Islet precursor cell (in vitro differentiated cells): ENCODE measurements at regions not wholly inside any gene's neighbourhood (a gene's known extent, or its start where the extent isn't known, plus 50 kb on each side); places are given as distances from the start of the nearest gene placed in this dataset.
A peak's percentile ranks its signal among the peaks of the same experiment; 100 is the strongest.
"Not testable (repeated sequence)": the region's sequence is repeated elsewhere in the genome, so short reads cannot be mapped to it uniquely, and the experiment has no call there.

Experiments
- DNase-seq: peaks from one replicate; pipeline ENCODE4 v3.0.0-alpha.2; 2018

DNA sequence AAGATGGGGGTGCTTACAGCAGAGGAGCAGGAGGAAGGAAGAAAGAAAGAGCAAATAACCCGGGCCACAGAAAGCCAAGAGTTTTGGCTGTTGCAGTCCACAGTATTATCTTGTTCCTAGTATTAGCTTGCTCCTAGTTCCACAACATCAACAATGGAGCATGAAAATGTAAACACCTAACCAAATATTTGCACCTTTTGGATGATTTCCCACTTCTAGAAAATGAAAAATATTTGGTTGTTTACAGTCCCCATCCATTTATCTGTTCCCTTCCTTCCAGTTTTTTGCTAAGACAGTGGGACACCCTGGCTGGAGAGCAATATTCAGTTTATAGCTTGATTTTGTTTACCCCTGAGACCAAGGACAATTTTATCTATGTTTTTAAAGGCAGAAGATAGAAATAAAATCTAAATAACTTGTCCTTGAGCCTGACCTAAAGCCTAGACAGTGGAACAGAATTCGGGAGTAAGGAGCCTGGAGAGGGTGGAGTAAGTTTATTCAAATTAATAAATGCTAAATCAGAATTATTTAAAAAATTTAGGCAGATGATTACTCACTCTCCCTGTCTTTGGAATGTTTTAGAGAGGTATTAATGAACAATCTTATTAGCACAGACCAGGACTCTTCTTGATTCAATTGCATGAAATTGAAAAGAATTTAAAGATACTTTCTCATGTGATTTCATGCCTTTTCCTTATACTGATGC, 51.6 kb downstream of the RESF1 start:
- DNase-seq = no peak

DNA sequence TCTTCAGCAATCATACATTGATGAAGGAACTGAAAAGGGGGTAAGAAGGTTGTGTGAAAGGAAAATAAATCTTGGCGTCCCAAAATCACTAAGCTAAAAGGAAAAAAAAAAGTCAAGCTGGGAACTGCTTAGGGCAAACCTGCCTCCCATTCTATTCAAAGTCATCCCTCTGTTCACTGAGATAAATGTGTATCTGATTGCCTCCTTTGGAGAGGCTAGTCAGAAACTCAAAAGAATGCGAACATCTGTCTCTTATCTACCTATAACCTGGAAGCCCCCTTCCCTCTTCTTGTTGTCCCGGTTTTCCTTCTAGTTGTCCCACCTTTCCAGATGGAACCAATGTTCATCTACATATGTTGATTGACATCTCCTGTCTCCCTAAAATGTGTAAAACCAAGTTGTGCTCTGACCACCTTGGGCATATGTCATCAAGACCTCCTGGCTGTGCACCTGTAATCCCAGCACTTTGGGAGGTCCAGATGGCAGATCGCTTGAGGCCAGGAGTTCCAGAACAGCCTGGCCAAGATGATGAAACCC, 53.1 kb downstream of the RESF1 start:
- no peak for DNase-seq

DNA sequence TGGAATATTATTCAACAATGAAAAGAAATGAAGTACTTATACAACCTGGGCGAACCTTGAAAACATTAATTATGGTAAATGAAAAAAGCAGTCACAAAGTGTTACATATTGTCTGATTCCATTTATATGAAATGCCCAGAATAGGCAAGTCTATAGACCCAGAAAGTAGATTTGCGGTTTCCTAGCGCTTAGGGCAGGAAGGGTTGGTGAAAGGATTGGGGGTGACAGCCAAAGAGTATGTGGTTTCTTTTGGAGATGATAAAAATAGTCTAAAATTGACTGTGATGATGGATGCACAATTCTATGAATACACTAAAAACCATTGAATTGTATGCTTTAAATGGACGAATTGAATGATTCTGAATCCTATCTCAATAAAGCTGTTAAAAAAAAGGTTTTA, 55.8 kb downstream of the RESF1 start:
- DNase-seq = no peak

DNA sequence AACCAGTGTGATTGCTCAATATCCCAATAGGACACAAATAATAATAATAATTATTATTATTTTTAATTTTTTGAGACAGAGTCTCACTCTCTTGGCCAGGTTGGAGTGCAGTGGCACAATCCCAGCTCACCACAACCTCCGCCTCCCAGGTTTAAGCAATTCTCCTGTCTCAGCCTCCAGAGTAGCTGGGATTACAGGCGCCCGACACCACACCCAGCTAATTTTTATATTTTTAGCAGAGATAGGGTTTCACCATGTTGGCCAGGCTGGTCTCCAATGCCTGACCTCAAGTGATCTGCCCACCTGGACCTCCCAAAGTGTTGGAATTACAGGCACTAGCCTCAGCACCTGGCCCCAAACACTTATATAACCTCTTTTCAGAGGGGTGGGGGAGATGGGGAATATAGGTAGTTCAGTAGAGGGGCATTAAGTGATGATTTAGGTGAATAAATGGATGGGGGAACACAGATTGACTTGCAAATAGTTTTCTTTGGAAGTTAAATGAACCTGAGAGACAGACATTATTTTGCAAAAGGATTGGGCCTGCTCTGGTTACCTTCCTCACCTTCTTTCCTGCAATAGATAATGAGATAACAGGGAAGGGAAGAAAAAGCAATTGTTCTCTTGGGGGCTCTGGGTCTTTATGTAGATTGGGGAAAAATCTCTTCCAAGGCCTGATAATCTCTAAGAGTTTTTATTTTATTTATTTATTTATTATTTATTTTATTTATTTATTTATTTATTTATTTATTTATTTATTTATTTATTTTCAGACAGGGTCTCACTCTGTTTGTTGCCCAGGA, 57.7 kb downstream of the RESF1 start:
- DNase-seq = no peak

DNA sequence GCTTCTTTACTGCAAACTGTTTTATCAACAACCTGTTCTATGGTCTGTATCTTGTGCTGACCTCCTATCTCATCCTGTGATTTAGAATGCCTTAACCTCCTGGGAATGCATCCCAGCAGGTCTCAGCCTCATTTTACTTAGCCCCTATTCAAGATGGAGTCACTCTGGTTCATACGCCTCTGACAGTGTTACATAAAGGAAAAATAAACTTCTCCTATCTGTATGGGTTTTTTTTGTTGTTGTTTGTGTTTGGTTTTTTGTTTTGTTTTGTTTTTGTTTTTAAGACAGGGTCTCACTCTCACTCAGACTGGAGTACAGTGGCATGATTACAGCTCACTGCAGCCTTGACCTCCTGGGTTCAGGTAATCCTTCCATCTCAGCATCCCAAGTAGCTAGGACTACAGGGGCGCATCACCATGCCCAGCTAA, 62.1 kb downstream of the RESF1 start:
- DNase-seq = no peak

DNA sequence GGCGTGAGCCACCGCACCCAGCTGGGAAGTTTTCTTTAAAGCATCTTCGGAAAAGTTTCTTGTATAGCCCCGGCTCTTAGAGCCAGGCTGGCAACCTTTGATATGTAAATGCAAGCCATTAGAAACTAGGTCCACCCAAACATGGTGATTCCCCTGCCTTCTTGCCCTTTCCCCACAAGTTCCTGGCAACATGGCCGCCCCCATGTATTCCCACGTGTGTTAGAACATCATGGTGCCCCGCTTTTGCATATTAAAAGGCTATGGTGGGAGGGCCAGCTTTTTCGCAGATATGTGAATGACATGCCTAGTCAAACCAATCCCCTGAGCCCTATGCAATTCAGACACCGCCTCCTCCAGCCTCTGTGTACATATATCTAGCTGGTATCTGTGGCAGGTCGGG, 63.2 kb downstream of the RESF1 start:
- not testable (repeated sequence) for DNase-seq

DNA sequence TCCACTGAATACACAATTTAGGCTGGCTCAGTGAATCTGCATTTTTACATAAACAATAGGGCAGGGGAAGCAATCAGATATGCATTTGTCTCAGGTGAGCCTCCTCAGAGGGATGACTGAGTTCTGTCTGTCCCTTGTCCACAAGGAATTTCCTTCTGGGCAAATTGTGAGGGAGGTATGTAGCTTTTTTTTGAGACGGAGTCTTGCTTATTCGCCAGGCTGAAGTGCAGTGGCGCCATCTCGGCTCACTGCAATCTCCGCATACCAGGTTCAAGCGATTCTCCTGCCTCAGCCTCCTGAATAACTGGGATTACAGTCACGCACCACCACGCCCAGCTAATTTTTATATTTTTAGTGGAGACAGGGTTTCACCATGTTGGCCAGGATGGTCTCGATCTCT, 64.6 kb downstream of the RESF1 start:
- DNase-seq = peak; percentile 78

DNA sequence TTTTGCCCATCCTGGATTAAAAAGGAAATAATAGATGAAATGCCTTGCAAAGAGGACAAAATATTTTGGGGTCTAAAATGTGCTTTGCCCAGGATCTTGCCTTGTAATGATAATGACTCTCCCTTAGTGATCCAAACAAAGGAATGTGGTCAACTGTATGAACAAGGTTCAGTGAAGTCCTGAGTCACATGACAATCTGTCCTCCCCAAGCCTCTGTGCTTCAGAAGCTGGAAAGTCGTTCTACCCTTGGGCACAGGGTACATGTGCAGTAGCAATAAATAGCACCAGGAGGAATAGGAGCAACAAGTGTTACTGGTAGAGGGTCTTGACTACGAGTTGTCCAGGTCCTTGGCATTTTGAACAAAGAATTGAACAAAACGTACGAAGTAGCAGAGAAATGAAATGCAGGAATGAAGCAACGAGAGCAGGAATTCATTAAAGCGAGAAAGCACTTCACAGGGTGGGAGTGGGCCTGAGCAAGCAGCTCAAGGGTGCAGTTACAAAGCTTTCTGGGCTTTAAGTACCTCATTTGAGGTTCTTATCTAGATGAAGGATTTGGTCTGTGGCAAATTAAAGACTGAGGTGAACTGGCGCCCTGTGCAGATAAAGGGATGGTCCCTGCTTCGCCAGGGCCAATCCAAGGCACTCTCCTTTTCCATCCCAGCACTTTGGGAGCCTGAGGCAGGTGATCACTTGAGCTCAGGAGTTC, 65.8 kb downstream of the RESF1 start:
- peak; percentile 84 for DNase-seq

DNA sequence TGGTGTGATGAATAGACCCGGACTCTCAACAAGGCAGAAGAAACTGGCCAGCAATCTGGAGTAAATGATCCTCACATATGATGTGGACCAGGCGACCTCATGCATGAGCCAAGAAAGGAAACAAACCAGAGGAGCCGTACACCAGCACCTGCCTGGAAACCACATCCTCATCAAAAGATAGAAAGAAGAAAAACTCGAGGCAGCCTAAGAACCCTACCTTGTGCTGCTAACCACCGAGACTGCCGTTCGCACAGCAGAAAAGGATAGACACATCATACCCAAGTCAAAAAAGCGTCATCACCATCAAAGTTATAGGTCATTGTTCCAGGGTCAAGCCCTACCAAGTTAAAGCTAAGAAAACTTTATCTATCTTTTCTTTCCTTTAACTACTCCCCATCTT, 66.7 kb downstream of the RESF1 start:
- DNase-seq = no peak

DNA sequence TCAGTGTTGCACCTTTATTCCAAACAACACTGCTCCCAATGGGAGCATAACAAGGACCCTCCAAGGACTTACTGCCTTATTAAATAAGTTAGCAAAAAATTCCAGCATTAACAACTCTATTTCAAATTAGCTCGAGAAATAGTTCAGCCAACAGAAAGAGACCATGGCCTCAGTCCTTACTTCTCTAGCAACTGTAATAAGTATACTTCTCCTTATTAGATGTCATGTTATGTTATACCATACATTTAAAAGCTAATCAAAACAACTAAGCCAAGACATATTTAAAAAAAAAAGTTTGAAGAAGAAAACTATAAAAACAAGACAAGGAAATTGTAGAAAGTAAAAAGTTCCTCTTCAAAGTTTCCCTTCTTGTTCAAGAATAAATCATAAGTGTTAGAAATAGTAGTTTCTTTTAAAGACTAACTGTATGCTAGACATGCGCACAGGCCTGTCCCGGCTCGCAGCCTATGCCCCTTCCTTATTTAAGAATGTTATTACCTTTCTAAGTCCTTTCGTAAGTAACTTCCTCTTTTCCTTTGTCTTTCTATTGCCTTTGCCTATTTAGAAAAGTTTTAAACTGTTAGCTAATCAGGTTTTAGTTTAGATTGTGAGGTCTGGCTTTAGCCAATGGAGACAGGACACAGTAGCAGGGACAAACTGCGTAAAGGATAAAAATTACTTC, 68.6 kb downstream of the RESF1 start:
- DNase-seq = no peak

DNA sequence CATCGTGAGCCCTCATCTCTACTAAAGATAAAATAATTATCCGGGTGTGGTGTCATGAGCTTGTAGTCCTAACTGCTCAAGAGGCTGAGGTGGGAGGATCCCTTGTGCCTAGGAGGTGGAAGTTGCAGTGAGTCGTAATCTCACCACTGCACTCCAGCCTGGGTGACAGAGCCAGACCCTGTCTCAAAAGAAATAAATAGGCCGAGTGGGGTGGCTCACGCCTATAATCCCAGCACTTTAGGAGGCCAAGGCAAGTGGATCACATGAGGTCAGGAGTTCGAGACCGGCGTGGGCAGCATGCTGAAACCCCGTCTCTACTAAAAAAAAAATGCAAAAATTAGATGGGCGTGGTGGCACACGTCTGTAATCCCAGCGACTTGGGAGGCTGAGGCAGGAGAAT, 70.9 kb downstream of the RESF1 start:
- DNase-seq = no peak

DNA sequence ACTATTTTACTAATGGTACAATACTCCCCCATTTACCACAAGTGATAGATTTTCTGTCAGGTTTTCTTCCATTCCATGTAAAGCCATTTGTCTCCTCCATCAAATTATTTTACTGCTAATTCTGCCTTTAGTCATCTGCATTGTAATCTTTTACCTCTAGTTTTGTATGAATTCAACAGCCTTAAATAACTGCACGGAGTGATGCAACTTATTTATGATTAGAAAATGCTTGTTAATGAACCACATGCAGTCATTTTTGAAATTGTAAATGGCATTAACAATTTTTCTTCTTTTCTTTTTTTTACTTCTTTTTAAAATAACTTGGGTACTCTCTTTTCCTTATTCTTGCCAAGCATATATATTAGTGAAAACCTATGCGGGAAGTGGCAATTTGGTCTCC, 71.5 kb downstream of the RESF1 start:
- no peak for DNase-seq

DNA sequence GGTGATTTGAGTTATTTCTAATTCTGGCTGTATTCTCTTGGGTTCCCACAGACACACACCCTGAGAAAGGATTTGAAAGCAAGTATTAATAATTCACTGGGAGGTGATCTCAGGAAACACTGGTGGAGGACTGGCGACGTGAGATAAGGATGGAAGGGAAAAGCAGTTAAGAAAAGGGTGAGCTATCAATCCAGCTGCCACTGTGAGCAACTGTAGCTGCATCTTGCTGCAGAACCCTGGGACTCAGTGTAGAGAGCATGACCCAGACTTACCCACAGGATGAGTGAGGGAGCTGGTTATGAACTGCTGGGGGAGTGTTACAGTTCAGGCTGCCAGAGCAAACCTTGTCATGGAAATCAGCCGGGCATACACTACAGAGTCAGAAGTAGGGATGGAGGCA, 71.9 kb downstream of the RESF1 start:
- DNase-seq = peak; percentile 65

DNA sequence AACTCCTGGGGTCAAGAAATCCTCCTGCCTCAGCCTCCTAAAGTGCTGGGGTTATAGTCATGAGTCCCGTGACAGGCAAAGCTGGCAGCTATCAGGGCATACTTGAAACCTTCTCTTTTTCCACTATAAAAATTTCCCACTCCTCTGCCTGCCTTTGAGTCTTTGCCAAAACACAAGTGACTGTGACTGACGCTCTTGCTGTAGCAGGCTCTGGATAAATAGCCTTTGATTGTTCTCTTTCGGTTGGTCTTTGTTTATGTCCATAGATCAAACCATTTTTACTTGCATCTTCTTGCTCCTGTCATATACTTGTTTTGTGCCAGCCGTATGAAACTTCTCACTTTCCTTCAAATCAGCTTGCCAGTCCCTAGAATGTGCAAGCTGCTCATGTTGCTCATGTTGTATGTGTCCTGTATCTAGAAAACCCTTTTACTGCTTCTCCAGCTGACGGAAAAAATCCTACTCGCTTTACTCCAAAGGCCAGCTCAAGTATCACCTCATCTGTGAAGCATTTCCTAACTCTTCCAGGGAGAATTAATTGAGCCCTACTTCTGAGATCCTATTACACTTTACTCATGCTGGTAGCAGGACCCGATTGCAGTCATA, 73.1 kb downstream of the RESF1 start:
- peak; percentile 55 for DNase-seq

DNA sequence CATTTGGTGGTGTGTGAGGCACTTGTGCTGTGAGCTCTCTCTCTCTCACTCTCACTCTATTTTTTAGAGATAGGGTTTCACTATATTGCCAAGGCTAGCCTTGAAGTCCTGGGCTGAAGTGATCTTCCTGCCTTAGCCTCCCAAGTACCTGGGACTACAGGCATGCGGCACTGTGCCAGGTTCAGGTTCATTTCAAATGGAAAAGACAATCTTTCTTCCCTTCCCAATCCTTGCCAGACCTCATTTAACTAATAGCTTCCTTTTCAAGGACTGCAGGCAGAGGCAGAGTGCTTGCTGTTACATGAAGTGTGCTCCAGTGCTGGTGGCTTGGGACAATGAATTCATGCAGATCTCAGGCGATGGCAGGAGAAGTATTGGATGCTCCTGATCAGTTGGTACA, 73.2 kb upstream of the BICD1 start:
- peak; percentile 76 for DNase-seq

DNA sequence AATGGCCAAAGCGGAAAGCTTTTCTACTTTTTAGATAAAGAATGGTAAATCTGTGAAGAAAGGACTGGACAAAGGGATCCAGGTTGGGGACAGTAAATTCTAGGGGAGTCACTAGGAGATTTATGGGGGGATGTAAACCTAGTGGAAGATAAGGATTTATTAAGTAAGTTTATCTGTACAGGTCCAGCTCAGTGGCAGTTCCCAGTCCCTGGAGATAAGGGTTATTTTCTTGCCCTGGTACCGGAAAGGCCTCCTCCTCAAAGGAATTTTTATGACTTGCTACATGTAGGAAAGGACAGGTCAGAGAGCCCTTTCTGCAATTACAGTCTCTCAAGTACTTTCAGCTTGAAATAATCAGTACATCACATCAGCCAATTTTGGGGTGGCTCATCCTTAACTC, 72.6 kb upstream of the BICD1 start:
- DNase-seq = peak; percentile 87

DNA sequence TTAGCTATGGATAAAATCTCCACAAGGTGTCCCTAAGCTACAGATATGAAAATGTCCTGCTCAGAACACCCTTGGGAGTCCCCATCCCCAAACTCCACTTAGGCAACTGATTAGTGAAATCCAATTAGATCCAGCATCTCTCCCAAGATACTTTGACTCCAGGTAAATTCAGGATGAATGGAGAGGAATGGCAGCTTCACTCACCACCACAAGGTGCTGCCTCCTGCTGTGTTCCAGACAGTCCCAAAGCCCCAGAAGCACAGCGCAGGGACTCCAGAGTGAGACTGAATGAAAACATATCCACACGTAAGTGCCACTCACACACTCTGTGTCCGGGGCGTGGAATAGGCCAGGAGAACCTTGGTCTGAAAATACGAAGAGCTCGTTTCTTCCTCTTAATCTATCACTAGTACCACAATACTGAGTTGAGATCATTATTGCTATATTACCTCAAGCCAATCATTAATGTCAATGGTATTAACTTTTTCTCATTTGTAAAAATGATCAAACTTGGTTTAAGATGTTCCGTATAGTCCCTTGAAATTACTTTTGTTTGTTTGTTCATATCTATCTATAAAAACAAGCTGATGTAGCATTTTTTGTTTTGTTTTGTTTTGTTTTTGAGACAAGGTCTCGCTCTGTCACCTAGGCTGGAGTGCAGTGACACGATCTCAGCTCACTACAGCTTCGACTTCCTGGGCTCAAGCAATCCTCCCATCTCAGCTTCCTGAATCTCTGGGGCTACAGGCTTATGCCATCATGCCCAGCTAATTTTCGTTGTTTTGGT, 70.0 kb upstream of the BICD1 start:
- peak; percentile 74 for DNase-seq

DNA sequence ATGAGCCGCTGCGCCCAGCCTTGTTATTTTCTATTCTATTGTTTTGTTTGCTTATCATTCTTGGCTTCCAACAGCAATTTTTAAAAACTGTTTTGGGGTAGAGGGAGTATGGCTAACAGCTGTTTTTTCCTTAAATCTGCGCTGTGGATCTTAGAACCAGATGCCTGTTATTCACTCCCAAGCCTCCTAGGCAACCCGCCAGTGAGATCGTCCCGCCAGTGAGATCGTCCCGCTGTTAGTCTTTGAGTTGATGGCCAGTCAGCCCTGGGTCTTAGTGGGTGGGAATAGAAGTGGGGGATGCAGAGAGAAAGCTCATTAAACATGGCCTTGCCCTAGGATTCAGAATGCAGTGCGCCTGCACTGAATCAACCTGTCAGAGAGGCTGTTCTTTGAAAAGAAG, 67.3 kb upstream of the BICD1 start:
- peak; percentile 93 for DNase-seq

DNA sequence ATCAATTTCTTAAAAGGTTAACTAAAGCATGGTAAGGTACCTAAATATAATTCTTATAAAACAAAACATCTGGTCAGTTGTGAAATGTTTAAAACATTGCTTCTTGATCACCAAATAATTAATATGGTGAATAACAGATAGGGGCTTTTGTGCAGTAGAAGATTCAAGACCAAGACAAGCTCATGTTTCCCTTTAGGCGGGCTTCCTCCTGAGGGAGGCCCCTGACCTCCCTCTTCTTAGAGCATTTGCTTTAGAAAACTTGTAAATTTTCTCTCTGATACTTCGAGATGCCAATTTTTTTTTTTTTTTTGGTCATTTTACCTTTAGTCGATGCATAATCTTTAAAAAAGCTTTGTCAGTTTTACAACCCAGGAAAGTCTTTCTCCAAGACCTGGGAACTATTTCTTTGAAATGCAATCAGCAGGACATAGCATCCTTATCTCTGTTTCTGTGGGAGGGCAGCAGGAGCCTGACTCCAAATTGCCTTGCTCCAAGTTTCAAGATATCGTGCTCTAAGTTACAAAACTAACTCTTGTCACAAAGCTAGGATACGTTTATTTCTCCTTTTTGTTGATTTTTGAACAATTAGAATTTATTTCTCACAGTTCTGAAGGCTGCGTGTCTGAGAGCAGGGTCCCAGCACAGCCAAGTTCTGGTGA, 66.6 kb upstream of the BICD1 start:
- no peak for DNase-seq

DNA sequence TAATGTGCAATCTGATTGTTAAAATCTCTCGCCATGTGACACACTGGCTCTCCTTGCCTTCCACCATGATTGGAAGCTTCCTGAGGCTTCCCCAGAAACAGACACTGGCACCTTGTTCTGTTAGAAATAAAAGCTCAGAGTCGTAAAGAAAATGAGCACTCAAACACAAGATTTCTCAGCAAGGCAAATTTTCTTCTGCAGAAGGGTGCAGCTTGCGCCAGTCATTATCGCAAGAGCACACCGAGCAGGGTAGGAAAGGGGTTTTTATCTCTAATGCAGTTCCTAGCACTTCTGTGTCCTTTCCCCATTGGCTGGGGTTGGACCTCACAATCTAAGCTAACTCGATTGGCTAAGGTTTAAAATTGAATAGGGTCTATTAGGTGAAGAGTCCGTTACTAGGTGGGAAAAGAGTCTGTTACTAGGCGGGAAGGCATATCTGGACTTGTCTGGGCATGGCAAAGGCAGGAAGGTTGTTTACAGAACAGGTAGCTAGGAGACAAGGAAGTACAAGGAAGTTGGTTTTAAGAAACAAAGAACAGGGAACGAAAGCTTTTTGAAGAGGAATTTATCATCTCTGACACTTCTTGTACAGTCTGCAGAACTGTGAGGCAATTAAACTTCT, 62.6 kb upstream of the BICD1 start:
- peak; percentile 81 for DNase-seq
